GM23338 (cell line): ENCODE measurements at regions not wholly inside any gene's neighbourhood (a gene's known extent, or its start where the extent isn't known, plus 50 kb on each side); places are given as distances from the start of the nearest gene placed in this dataset.

Source experiments
- ATAC-seq: fragments of 200-7000 bp; cut with Tn5 transposase; 3 replicates; pipeline ENCODE4 v1.9.1; 2020
- DNase-seq: peaks from one replicate; pipeline ENCODE4 v3.0.0-alpha.2; 2015; ENCODE audit warnings: low spot score
- H2AFZ ChIP-seq: fragments of 200-600 bp; sonication (generic); 2 replicates; pipeline ENCODE4 v1.8.0; 2016; ENCODE audit warnings: antibody characterized with exemption, mild to moderate bottlenecking, moderate library complexity
- H3F3A ChIP-seq: fragments of 200-600 bp; sonication (generic); replicated peaks from 2 replicates; pipeline ENCODE4 v1.8.0; 2017; ENCODE audit warnings: antibody characterized with exemption, mixed run types, low read depth
- H3K27ac ChIP-seq: fragments of 200-600 bp; sonication (generic); 2 replicates; pipeline ENCODE4 v1.6.1; 2016; ENCODE audit warnings: low read depth
- H3K27me3 ChIP-seq: fragments of 200-600 bp; sonication (generic); 2 replicates; pipeline ENCODE4 v1.8.0; 2016; ENCODE audit warnings: mild to moderate bottlenecking, mixed run types, moderate library complexity; ENCODE audit not compliant: insufficient read depth
- H3K36me3 ChIP-seq: fragments of 200-600 bp; sonication (generic); 2 replicates; pipeline ENCODE4 v1.8.0; 2016; ENCODE audit warnings: mild to moderate bottlenecking; ENCODE audit not compliant: insufficient read depth
- H3K4me1 ChIP-seq: fragments of 200-600 bp; sonication (generic); 2 replicates; pipeline ENCODE4 v1.8.0; 2016; ENCODE audit warnings: mild to moderate bottlenecking, moderate library complexity; ENCODE audit not compliant: insufficient read depth
- H3K4me2 ChIP-seq: fragments of 200-600 bp; sonication (generic); 2 replicates; pipeline ENCODE4 v1.7.1; 2017; ENCODE audit warnings: mixed run types
- H3K4me3 ChIP-seq: fragments of 200-600 bp; sonication (generic); 2 replicates; pipeline ENCODE4 v1.6.1; 2016; ENCODE audit warnings: mixed run types
- H3K79me2 ChIP-seq: fragments of 200-600 bp; sonication (generic); replicated peaks from 2 replicates; pipeline ENCODE4 v1.8.0; 2017; ENCODE audit warnings: mild to moderate bottlenecking; ENCODE audit not compliant: insufficient read depth
- H3K9me2 ChIP-seq: fragments of 200-600 bp; sonication (generic); 2 replicates; pipeline ENCODE4 v1.8.0; 2017; ENCODE audit not compliant: insufficient read depth
- H4K20me1 ChIP-seq: fragments of 200-600 bp; sonication (generic); replicated peaks from 2 replicates; pipeline ENCODE4 v1.8.0; 2017; ENCODE audit warnings: mild to moderate bottlenecking; ENCODE audit not compliant: insufficient read depth
- H3K27ac Mint-ChIP-seq: 2 replicates; pipeline ENCODE4 v1.8.0; 2020; ENCODE audit warnings: inconsistent platforms, mild to moderate bottlenecking, moderate library complexity, mixed read lengths
- H3K27me3 Mint-ChIP-seq: 3 replicates; pipeline ENCODE4 v1.8.0; 2022; ENCODE audit warnings: low read depth, mild to moderate bottlenecking, moderate library complexity, mixed read lengths, inconsistent platforms; ENCODE audit not compliant: insufficient read depth, poor library complexity
- H3K36me3 Mint-ChIP-seq: 3 replicates; pipeline ENCODE4 v1.8.0; 2021; ENCODE audit warnings: low read depth, mild to moderate bottlenecking, inconsistent platforms, moderate library complexity, mixed read lengths
- H3K4me1 Mint-ChIP-seq: 3 replicates; pipeline ENCODE4 v1.8.0; 2020; ENCODE audit warnings: mild to moderate bottlenecking, inconsistent platforms, mixed read lengths
- H3K4me3 Mint-ChIP-seq: 3 replicates; pipeline ENCODE4 v1.8.0; 2021; ENCODE audit warnings: moderate library complexity, mild to moderate bottlenecking, inconsistent platforms, mixed read lengths
- H3K9me3 Mint-ChIP-seq: 3 replicates; pipeline ENCODE4 v1.8.0; 2020; ENCODE audit warnings: moderate library complexity, mild to moderate bottlenecking, inconsistent platforms, mixed read lengths
- CREB1 ChIP-seq: fragments of 250-450 bp; sonication (Bioruptor Pico); IDR thresholded peaks from 2 replicates; pipeline ENCODE4 v1.5.0; 2020; ENCODE audit warnings: low read depth, mild to moderate bottlenecking, moderate library complexity
- CTCF ChIP-seq, 2 experiments: fragments of 200-600 bp in 1 of 2; sonication (generic) in 1 of 2; conservative IDR thresholded peaks; 2 replicates each; pipeline versions ENCODE4 v1.5.1 to v1.6.1; 2016 to 2017; ENCODE audit warnings: antibody characterized with exemption in 2 of 2, low read depth in 2 of 2, mild to moderate bottlenecking in 2 of 2, moderate library complexity in 1 of 2
- ETS1 ChIP-seq: IDR thresholded peaks from 2 replicates; pipeline ENCODE4 v1.6.1; 2016; ENCODE audit warnings: antibody characterized with exemption
- EZH2 ChIP-seq: fragments of 200-600 bp; sonication (generic); IDR thresholded peaks from one replicate; pipeline ENCODE4 v1.8.0; 2017; ENCODE audit warnings: antibody characterized with exemption, mild to moderate bottlenecking, low read depth; ENCODE audit not compliant: unreplicated experiment
- EZH2phosphoT487 ChIP-seq: fragments of 200-600 bp; sonication (generic); IDR thresholded peaks from one replicate; pipeline ENCODE4 v1.8.1; 2018; ENCODE audit warnings: antibody characterized with exemption; ENCODE audit not compliant: unreplicated experiment
- JUNB ChIP-seq: IDR thresholded peaks from one replicate; pipeline ENCODE4 v1.6.1; 2016; ENCODE audit warnings: antibody characterized with exemption; ENCODE audit not compliant: unreplicated experiment
- NANOG ChIP-seq: IDR thresholded peaks from 2 replicates; pipeline ENCODE4 v1.6.1; 2016; ENCODE audit warnings: antibody characterized with exemption, borderline replicate concordance
- POLR2AphosphoS5 ChIP-seq: IDR thresholded peaks from 2 replicates; pipeline ENCODE4 v1.6.1; 2016; ENCODE audit warnings: antibody characterized with exemption, low read depth
- ZNF114 ChIP-seq: fragments of 250-450 bp; sonication (Bioruptor Pico); IDR thresholded peaks from 2 replicates; pipeline ENCODE4 v1.5.0; 2020; ENCODE audit warnings: mild to moderate bottlenecking, moderate library complexity
- ZNF462 ChIP-seq: fragments of 250-450 bp; sonication (Bioruptor Pico); IDR thresholded peaks from 2 replicates; pipeline ENCODE4 v1.5.0; 2020; ENCODE audit warnings: mild to moderate bottlenecking, moderate library complexity

- H3K27me3 Mint-ChIP-seq: no peaks in the 10 kb centered on the region
- ATAC-seq (no peak), DNase-seq (no peak)
- H3K79me2 ChIP-seq: no peaks in the 10 kb centered on the region
- no peak overlapping the region for H3K4me2 ChIP-seq
- no peak overlapping the region for H3K4me3 Mint-ChIP-seq
- no peaks in the 10 kb centered on the region for H3K9me3 Mint-ChIP-seq
- no peak overlapping the region for H2AFZ ChIP-seq
- no peaks in the 10 kb centered on the region for H4K20me1 ChIP-seq
- no peaks in the 10 kb centered on the region for H3K36me3 Mint-ChIP-seq
- no peaks in the 10 kb centered on the region for H3K36me3 ChIP-seq
- H3K9me2 ChIP-seq: no peaks in the 10 kb centered on the region
- H3K27ac ChIP-seq: no peak overlapping the region
- H3K27ac Mint-ChIP-seq: no peak overlapping the region
- no peaks in the 10 kb centered on the region for H3K27me3 ChIP-seq
- H3K4me1 ChIP-seq: no peaks in the 10 kb centered on the region; the same call in 1 of the 2 replicates
- TF ChIP-seq CREB1 (no peak), NANOG (no peak), JUNB (no peak), CTCF (conservative IDR thresholded peaks at IDR 0.05; ENCODE audit: low read depth in 2 of 2) (no peak), ETS1 (no peak), ZNF114 (CRISPR knock-in tag) (no peak), EZH2 (no peak), EZH2phosphoT487 (no peak), POLR2AphosphoS5 (no peak), ZNF462 (CRISPR knock-in tag) (no peak)
- no peak overlapping the region for H3K4me3 ChIP-seq
- peaks cover 2% of the 10 kb centered on the region; the same call in 1 of the 3 replicates for H3K4me1 Mint-ChIP-seq
- H3F3A ChIP-seq: no peaks in the 10 kb centered on the region
Measured at GRCh38 chr3:154973851-154974250, 106.3 kb upstream of the MME start.
